ENCODE measurements at regions not wholly inside any gene's neighbourhood (a gene's known extent, or its start where the extent isn't known, plus 50 kb on each side); places are given as distances from the start of the nearest gene placed in this dataset.

- TF ChIP-seq, protein P1, sequence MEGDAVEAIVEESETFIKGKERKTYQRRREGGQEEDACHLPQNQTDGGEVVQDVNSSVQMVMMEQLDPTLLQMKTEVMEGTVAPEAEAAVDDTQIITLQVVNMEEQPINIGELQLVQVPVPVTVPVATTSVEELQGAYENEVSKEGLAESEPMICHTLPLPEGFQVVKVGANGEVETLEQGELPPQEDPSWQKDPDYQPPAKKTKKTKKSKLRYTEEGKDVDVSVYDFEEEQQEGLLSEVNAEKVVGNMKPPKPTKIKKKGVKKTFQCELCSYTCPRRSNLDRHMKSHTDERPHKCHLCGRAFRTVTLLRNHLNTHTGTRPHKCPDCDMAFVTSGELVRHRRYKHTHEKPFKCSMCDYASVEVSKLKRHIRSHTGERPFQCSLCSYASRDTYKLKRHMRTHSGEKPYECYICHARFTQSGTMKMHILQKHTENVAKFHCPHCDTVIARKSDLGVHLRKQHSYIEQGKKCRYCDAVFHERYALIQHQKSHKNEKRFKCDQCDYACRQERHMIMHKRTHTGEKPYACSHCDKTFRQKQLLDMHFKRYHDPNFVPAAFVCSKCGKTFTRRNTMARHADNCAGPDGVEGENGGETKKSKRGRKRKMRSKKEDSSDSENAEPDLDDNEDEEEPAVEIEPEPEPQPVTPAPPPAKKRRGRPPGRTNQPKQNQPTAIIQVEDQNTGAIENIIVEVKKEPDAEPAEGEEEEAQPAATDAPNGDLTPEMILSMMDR (IDR thresholded peaks at IDR 0.05; ENCODE audit: low read length) = no peak
- TF ChIP-seq EZH2phosphoT487 (IDR thresholded peaks at IDR 0.05; ENCODE audit: low read length) = no peak
Observed at GRCh38 chr6:94260765-94261164, 841.4 kb upstream of the EPHA7 start.

Data from MM.1S (cell line).